DMS 273 (cell line): ENCODE measurements at regions not wholly inside any gene's neighbourhood (a gene's known extent, or its start where the extent isn't known, plus 50 kb on each side); places are given as distances from the start of the nearest gene placed in this dataset.
A peak's percentile ranks its signal among the peaks of the same experiment; 100 is the strongest.

ENCODE experiments used
- DNase-seq: peaks from one replicate; lab custom pipeline; 2025; ENCODE audit not compliant: unreplicated experiment; lab: John Stamatoyannopoulos, UW

DNA sequence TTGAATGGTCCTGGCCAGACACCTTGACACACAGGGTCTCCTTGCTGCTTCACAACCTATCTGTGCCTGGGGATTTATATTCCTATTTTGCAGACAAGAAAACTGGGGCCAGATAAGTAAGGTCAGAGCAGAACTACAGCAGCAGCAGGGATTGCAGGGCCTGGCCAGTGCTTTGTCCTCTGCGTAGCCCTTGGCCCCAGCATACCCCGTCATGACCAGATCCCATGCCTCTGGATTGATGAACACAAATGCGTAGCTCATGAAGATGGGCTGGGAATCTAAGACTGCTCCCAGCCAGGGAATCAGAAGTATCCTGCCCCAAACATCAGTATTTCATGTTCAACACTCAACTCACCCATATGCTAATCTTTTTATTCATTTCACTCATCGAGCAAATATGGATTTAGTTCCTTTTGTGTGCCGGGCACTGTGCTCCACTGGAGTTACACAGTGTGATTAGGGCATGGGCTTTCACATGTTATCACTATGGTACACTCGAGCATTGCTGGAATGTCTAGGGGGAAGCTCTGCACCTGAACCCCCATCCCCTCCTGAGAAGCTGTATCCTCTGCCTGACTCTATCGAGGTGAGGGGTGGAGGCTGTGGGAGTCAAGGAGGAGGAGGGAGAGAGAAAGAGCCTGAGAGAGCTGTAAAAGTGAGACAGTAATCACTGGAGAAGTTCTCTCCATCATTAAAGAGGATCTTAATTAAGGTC lies 143.3 kb downstream of the CYP26B1 start:
- DNase-seq, result no peak

DNA sequence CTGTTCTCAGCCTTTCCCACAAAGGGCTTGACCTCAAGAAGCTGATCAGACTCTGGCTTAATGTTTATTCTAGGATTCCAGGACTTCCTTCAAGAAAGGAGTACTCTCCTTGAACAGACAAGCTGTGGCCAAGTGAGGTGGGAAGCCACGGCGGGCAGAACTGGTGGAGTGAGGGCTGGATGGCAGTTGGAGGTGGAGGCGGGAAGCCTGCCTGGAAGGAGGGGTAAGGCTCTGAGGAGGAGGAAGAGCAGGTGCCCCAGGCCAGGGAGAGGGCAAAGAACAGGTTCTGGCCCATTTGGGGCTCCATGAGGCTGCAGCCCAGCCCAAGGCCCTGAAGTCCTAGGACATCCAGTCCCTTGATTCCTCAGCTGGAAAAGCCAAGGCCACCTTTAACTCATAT lies 143.9 kb downstream of the CYP26B1 start:
- no peak for DNase-seq

DNA sequence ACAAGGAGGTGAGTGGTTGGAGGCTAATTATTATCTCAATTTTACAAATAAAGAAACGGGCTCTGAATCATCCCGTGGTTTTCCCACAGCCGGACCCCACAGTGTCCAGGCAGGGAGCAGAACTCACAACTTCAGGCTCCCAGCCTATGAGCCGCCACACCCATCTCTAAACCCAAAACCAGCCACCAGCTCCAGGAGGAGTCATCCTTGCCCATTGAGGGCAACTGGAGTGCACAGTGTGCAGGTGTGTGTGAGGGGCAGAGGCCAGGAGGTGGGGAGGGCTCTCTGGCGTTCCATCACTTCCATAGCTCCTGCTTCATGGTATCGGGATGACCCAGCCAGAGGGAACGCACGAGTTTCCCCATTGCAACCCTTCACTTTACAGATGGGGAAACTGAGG lies 144.5 kb downstream of the CYP26B1 start:
- no peak for DNase-seq

DNA sequence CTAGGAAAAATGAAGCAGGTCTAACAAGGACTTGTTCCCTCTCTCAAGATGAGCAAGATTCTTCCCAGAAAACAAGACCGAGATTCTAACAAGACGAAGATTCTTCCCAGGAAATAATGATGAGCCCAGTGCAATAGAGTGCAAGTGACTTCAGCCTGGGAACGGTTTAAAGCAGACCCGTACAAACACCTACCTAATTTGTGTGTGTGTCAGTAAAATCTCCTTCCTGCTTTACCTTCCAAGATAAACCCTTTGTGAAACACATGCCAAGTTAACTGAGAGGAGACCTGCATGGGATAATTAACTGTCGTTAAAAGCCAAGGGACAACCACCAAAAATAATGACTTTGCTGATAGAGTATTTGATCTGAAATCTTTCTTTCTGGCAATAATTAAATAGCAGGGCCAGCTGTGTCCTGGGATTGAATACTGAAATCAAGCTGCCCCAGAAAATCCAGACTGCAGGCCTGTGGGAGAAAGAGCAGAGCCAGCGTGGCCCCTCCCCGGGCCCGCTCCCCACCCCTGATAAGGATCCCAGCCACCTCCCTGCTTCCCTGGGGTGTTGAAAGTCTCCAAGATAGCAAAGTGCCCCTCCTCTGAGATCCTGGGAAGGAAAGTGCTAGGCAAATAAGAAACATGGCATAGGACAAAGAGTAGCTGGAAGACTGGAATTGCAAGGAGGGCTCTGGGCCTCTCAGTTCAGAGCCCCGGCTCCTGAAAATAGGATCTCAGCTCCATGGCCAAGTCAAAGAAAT lies 145.5 kb downstream of the CYP26B1 start:
- DNase-seq, result no peak

DNA sequence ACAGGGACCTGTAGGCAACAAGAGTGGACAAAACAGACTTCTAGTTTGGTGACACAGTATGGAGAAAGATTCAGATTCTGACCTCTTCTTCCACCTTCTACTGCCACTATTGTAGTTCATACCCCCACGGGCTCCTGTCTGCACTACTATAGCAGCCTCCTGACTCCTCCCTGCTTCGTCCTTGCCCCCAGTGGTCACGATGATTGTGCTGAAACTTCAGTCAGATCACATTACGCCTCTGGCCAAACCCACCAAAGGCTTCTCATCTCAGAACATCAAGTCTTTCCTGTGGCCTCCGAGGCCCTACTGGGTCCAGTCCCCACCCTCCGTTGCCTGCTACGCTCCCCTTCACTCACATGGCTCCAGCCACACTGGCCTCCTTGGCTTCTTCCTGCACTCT lies 147.6 kb downstream of the CYP26B1 start:
- DNase-seq, result no peak

DNA sequence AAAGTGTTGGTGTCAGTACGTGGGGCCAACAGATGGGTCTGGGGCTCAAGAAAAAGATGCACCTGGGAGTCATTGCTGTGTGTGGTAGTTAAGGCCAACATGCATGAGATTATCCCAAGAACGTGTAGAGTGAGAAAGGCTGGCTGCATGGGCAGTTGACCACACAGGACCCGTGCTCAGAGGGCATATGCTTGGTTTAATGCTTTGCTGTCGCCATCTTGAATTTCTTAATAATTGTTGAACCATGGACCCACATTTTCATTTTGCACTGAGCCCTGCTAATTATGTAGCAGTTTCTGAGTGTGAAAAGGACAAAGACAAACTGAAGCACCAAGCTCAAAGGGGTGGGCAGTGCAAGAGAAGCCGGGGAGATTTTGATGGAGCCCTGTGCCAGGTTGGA lies 148.1 kb downstream of the CYP26B1 start:
- DNase-seq, result no peak

DNA sequence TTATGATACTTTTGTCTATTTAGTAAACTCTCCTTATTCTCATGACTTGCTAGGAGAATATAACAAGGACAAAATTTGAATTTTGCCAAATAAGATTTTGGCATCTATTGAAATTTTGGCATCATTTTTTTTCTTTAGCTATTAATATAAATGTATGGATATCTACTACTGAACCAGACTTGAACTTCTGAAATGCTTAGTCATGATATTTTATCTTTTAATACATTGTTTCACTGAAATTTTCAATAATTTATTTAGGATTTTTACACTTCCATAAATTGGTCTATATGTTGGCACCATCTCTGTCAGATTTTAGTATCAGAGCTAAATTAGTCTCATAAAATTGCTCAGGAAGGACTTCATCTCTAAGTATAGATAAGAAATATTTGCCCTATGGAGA lies 149.8 kb downstream of the CYP26B1 start:
- no peak for DNase-seq

DNA sequence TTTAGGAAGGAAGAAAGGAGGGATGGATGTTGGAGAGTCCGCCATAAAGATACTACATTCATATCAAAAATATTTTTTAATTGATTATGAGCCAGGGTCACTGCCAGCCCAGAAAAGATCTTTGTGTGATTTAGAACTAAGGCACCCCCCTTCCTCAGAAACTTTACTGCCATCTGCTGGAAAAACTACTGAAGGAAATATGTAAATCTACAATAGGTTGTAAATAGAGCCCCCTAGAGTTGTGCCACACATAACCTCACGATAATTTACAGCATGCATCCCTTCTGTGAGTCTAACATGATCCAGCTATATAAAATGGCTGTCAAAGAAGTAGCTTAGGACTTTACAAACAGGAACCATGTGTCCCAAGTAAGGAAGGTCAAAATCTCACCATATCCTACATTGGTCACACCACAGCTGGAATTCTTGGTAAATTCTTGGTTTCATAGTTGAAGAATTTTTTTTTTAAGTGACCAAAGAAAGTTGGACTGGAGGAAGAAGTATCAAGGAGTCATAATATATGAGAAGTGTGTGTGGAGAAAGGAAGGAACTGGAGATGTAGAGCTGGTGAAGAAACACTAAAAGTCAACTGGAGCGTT lies 152.5 kb downstream of the CYP26B1 start:
- peak; percentile 70 for DNase-seq

DNA sequence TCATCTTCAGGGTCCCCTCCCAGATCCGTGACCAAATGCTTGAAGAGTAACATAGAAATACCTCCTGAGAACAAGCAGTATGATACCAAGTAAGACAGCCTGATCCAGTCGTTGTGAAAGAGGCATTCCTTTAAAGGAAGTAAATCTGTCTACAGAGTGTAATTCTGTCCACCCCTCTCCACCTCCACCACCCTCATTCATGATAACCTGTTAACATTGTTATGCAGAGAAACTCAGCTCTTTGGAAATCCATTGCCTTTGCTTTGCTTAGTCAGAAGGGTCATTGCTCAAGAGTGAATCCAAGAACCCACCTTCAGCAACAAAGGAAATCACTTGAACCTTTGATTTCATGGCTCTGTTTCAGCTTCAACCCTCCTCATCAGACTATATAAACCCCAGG lies 155.6 kb downstream of the CYP26B1 start:
- DNase-seq, result no peak

DNA sequence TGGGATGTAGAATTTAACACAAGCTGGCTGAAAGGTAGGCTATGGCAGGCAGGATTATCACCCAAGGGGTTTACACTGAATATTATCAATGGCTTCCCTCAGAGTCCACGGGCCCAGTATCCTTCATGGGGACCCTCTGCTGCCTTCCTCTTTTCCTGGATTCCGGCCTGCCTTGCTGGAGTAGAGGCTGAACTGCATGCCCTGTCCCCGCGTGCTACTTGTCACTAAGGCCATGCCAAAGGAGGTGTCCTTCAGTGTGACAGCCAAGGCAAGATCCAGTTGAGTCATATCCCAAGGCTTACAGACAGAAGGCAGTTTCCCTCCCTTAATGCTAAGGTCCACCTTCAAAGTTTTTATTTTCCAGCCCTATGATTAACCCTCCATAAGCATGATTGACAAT lies 156.3 kb downstream of the CYP26B1 start:
- no peak for DNase-seq

DNA sequence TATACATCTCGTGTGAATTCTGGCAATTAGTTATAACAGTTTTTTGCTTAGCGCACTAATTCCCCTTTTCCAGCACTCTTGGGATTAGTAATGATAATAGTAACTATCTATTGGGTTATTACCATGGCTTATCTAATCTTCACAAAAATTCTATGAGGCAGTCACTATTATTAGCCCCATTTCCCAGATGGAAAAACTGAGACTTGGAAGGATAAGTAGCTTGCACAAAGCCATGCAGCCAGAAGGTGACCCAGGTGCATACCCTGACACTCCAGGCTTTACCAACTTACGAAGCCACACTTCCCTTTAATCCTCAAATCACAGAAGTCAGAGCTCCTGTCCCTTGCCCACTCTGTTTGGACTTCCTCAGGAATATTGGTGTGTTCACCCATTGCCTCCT lies 156.8 kb downstream of the CYP26B1 start:
- DNase-seq, result no peak

DNA sequence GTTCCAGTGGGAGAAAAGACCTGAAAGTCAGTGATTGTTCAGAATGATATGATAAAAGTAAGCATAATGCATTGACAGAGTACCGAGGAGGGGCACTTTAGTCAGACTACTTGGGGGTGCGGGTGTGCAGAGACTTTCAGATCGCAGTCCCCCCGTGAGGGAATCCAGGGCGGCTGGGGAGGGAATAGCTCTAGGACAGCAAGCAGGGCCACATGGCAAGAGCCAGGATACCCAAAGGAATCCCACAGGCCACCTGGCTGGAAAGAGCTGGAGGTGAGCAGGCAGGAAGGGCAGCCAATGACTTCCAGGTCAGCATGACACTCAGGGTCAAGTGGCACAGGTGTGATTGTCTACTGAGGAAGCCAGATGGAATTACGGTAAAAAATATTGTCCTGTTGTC lies 157.5 kb downstream of the CYP26B1 start:
- DNase-seq, result no peak

DNA sequence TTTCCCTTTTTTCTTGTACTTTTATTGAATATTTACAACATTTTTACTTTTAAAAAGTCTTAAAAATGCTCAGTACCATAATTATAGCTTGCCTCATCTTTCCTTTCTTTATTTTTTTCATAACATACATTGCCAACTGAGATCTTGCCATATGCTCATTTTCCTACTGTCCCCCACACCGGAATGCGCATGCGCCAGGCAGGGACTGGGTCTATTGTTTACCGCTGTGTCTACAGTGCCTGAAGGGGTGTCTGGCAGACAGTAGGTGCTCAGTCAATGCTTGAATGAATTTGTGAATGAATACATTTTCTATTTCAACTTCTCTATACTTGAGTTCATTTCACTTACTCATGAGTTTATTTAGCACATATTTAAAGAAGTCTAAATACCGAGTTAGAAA lies 158.0 kb downstream of the CYP26B1 start:
- no peak for DNase-seq

DNA sequence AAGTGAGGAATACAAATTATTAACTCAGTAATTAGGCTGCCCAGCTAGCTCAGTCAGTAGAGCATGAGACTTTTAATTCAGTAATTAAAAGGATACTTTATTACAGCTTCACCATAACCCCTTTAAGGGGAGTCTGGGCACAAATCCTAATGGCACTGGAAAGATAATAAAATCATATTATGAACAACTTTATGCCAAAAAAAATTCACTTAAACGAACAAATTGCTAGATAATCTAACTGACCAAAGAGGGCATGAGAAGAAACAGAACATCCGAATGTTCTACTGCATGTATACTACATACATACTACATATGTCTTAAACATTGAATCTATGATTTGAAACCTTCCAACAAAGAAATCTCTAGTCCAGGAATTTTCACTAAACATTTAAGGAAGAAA lies 159.5 kb downstream of the CYP26B1 start:
- DNase-seq, result no peak

DNA sequence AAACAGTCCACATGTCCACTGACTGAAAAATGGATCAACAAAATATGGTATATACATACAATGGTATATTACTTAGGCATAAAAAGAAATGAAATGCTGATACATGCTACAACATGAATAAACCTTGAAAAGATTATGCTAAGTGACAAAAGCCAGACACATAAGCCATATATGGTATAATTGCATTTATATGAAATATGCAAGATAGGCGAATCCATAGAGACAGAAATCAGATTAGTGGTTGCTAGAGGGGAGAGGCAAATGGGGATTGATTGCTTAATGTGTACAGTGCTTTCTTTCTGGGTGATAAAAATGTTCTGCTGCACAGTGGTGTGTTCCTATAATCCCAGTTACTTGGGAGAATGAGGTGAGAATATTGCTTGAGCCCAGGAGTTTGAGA lies 171.0 kb downstream of the CYP26B1 start:
- no peak for DNase-seq

DNA sequence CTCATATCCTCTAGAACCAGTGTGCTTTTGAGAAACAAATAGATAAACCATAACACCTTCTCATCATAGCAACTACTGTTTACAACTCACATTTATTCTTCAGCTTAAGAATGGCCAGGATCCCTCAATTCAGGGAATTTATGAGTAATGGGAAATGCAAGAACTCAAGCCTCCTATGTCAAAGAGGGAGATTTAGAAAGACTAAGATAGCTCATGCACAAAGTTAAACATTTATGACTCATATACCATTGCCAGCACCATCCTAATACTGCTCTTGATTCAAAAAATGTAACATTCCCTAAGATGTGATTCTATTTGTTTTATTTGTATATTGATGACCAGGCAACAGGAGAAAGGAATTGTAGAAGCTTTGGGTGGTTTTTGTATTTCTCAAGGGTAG lies 172.8 kb downstream of the CYP26B1 start:
- no peak for DNase-seq

DNA sequence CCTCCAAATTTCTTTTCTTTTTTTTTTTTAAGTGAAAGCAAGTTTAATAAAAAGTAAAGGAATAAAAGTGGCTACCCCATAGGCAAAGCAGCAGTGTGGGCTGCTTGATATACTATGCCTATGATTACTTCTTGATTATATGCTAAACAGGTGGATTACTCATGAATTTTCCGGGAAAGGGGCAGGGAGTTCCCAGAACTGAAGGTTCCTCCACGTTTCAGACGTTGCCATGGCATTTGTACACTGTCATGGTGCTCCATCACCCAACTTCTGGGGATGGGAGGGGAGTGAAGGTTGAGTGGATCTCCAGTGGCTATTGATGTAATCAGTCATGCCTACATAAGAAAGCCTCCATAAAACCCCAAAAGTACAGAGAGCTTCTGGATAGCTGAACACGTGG lies 176.2 kb downstream of the CYP26B1 start:
- DNase-seq, result no peak

DNA sequence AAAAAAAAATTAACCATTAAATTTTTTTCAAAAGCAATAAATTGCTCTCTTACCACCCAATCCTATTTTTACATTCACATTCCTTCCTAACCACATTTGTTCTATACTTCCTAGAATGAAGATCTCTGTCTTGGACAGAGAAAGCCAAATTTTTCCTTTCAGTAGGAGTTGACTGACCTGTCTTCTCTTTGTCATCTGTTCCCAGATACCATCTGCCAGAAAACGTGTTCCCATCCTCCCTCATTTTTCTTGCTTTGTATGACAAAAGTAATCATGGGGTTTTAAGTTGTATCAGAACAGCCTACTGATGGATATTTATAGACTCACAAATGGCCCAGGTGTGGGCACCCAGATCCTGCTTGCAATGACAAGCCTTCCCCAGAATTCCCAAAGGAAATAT lies 182.1 kb downstream of the CYP26B1 start:
- DNase-seq, result no peak

DNA sequence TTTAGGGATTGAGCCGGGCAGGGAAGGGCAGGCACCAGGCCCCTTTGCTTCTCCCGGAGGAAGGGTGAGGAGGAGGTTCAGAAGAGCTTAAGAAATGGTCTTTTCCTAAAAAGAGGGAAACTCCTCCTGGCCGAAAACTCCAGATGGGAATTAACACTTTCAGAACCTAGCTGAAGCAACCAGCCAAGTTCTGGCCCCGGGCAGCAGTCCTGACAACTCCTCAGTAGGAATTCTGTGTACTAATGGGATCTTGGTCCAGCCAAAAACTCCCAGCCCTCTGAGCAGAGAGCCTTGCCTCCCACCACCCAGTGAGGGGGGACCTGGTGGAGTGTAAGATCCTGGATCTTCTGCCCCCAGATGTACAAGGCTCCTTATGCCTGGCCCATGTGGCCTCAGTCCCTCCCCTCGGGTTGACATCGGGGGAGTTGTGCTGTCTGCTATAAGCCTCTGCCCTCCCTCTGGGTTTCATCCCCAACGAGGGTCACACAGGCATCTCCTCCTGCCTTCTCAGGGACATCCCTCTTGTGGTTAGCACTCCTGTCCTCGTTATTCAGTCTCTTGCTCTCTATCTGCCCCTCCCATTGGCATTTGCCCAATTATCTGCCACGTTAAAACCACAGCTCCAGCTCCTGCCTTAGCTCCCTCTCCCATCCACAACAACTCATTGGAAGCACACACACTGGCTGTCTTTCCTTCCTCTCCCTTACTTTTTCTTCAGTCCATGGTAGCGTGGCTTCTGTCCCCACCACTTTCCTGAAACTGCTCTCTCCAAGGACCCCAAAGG lies 184.6 kb downstream of the CYP26B1 start:
- peak; percentile 14 for DNase-seq

DNA sequence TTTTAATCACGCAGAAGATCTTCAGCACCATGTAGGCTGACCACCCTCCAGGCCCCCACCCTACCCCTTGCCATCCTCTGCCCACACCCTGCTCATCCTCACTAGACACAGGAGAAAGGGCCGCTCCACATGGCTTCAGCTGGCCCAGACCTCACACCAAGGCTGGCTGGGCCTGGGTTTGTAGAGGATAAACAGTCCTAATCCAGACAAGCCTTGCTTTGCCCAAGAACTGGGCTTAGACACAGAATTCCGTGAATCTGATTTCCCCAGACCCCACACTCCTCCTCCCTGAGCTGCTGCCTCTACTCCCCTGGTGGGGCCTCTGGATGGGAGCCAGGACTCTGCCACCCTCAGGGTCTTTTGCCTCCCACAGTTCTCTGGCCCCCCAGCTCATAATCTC lies 185.3 kb downstream of the CYP26B1 start:
- no peak for DNase-seq

DNA sequence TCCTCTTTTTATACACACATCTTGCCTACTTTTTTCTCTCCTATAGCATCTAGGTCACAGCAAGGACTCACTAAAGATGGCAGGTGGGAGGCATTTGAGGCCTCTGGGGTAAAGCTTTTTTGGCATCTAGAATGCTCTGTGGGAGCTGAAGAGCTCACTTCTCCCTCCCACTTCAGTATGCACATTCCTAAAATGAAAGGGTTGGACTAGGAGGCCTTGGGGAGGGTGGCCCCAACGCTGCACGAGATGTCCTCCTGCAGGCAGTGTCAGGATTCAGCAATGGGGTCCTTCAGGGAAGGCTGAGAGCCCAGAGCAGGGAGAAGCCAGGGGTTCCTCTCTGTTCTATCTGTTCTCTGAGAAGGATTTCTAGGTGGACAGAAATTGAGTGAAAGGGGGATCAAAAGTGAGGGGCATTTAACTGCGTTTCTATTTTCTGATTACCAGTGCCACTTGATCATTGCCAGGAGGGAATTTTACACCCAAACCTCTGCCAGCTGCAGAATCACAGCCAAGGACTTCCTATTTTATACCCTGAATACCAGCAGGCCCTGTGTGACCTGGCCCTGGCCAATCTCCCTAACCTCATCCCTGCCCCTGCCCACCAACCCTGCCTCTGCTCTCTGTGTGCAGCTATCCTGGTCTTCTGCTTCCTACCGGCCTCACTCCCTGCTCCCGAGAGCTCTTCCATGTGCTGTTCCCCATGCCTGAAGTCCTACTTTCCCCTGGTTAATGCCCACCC lies 186.2 kb downstream of the CYP26B1 start:
- DNase-seq, result no peak
